Hepatocyte (in vitro differentiated cells): ENCODE measurements at regions not wholly inside any gene's neighbourhood (a gene's known extent, or its start where the extent isn't known, plus 50 kb on each side); places are given as distances from the start of the nearest gene placed in this dataset.

ENCODE experiments used
- CTCF ChIP-seq: fragments of 200-600 bp; sonication (generic); IDR thresholded peaks from 2 replicates; pipeline ENCODE4 v1.5.1; 2016; ENCODE audit warnings: antibody characterized with exemption, mild to moderate bottlenecking; ENCODE audit not compliant: poor library complexity
- EZH2 ChIP-seq: fragments of 200-600 bp; sonication (generic); IDR thresholded peaks from 2 replicates; pipeline ENCODE4 v1.6.1; 2016; ENCODE audit warnings: antibody characterized with exemption, mild to moderate bottlenecking, borderline replicate concordance
- EZH2phosphoT487 ChIP-seq: fragments of 200-600 bp; sonication (generic); IDR thresholded peaks from one replicate; pipeline ENCODE4 v1.6.1; 2018; ENCODE audit warnings: antibody characterized with exemption, mild to moderate bottlenecking, low read depth, moderate library complexity; ENCODE audit not compliant: unreplicated experiment, severe bottlenecking

- no peak for TF ChIP-seq CTCF
- no peak for TF ChIP-seq EZH2
- no peak for TF ChIP-seq EZH2phosphoT487
These were observed 395.7 kb downstream of the TMEM161B start for GRCh38 chr5:87872986-87873385.
